ENCODE measurements at regions not wholly inside any gene's neighbourhood (a gene's known extent, or its start where the extent isn't known, plus 50 kb on each side); places are given as distances from the start of the nearest gene placed in this dataset.
"Not testable (repeated sequence)": the region's sequence is repeated elsewhere in the genome, so short reads cannot be mapped to it uniquely, and the experiment has no call there.

DNA sequence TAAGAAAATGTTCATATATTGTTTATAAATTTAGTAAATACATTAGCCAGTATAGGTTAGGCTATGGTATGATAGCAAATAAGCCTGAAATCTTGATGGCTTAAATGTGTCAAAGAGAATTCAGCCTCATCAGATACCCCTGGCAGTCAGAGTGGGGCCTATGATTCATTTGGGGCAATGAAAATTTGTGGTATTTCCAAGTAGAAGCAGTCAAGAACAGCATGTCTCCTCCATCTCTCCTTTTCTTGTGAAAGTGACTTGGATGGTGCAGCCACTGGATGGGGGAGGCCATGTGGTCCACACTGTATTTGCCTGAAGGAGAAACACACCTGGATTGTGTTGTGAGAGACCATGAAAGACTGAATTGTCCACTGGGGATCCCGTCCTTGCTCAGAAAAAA lies 82.7 kb downstream of the DLEU7 start:
- H3K4me3 ChIP-seq (replicated peaks; ENCODE audit: low read depth, low read length): no peak overlapping the region
- TF ChIP-seq, protein P1, sequence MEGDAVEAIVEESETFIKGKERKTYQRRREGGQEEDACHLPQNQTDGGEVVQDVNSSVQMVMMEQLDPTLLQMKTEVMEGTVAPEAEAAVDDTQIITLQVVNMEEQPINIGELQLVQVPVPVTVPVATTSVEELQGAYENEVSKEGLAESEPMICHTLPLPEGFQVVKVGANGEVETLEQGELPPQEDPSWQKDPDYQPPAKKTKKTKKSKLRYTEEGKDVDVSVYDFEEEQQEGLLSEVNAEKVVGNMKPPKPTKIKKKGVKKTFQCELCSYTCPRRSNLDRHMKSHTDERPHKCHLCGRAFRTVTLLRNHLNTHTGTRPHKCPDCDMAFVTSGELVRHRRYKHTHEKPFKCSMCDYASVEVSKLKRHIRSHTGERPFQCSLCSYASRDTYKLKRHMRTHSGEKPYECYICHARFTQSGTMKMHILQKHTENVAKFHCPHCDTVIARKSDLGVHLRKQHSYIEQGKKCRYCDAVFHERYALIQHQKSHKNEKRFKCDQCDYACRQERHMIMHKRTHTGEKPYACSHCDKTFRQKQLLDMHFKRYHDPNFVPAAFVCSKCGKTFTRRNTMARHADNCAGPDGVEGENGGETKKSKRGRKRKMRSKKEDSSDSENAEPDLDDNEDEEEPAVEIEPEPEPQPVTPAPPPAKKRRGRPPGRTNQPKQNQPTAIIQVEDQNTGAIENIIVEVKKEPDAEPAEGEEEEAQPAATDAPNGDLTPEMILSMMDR (IDR thresholded peaks at IDR 0.05; ENCODE audit: low read depth, low read length, missing control alignments): no peak
- DNase-seq (ENCODE audit: extremely low read depth, low read depth): no peak

DNA sequence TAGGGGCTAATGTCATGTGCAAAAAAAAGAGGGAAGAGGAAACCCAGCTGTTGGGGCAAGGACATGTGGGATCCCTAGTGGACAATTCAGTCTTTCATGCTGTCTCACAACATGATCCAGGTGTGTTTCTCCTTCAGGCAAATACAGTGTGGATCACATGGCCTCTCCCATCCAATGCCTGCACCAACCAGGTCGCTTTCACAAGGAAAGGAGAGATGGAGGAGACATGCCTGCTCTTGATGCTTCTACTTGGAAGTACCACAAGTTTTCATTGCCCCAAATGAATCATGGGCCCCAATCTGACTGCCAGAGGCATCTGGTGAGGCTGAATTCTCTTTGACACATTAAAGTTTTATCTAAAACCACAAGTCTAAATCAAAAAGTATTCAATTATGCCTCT lies 82.1 kb downstream of the DLEU7 start:
- no peak overlapping the region for H3K4me3 ChIP-seq (replicated peaks; ENCODE audit: low read depth, low read length)
- no peak for DNase-seq (ENCODE audit: extremely low read depth, low read depth)

DNA sequence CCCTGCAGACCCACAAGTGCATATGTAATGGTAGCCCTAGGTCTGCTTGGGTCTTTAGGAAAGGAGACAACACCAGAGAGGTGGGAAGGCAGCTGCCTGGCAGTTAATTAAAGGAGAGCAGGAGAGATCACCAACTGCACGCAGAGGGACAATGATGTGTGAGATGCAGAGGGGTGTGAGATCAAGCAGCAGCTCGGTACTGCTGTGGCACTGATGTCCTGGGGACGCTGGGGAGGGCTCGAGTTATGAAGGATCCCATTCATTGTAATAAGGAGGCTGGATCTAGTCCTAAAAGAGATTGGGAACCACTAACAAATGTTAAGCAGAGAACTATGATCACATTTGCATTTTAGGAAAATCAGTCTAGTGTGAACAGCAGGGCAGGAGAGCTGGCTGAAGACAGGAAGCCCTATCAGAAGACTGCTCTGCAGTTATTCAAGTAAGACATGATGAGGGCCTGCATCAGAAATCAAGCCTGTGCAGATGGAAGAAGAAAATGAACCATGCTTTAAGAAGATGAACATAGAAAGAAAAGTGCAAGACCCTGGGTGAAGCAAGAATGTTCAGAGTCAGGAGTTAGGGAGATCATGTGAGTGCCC lies 80.4 kb downstream of the DLEU7 start:
- TF ChIP-seq, protein P1 (IDR thresholded peaks at IDR 0.05; ENCODE audit: low read depth, low read length, missing control alignments): no peak
- no peak overlapping the region for H3K4me3 ChIP-seq (replicated peaks; ENCODE audit: low read depth, low read length)
- no peak for DNase-seq (ENCODE audit: extremely low read depth, low read depth)

More for the DNA sequence above, 82.1 kb downstream of the DLEU7 start:
- TF ChIP-seq, protein P1 (IDR thresholded peaks at IDR 0.05; ENCODE audit: low read depth, low read length, missing control alignments): no peak

DNA sequence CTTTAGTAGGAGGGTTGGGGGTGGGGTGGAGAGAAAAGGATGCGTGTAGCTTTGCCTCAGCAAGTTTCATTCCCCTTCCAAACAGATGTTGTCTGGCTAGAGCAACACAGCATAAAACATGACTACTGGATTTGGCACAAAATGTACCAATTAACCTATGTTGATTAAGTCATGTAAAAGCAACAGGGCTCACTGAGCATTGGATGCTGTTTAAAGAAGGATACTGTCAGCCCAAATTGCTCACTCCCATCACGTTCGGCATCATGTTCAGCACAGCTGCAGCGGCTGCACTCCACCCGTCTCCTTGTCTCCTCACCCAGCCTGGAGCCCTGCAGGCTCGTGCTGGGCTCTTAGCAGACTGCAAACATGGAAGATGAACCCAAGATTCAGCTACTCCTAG lies 77.5 kb downstream of the DLEU7 start:
- TF ChIP-seq, protein P1 (IDR thresholded peaks at IDR 0.05; ENCODE audit: low read depth, low read length, missing control alignments): no peak

DNA sequence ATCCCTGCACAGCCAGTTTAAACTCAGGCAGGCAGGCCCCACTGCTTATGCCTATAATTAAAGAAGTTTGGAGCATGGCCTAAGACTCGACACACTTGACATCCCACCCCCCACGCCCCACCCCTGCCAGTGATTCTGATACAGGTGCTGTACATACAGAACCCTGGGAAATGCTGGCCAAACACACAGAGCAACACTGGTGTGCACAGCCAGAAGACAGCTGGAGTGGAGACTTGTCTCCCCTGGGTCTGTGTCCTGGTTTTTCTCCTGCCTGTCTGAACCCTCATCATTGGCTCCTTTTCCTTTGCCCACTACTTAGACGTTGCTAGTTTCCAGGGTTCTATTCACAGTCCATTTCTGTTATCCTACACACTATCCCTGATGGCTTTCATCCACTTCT lies 76.8 kb downstream of the DLEU7 start:
- no peak overlapping the region for H3K4me3 ChIP-seq (replicated peaks; ENCODE audit: low read depth, low read length)
- TF ChIP-seq, protein P1 (IDR thresholded peaks at IDR 0.05; ENCODE audit: low read depth, low read length, missing control alignments): no peak
- DNase-seq (ENCODE audit: extremely low read depth, low read depth): no peak

More for the DNA sequence above, 77.5 kb downstream of the DLEU7 start:
- H3K4me3 ChIP-seq (replicated peaks; ENCODE audit: low read depth, low read length): no peak overlapping the region
- DNase-seq (ENCODE audit: extremely low read depth, low read depth): no peak

DNA sequence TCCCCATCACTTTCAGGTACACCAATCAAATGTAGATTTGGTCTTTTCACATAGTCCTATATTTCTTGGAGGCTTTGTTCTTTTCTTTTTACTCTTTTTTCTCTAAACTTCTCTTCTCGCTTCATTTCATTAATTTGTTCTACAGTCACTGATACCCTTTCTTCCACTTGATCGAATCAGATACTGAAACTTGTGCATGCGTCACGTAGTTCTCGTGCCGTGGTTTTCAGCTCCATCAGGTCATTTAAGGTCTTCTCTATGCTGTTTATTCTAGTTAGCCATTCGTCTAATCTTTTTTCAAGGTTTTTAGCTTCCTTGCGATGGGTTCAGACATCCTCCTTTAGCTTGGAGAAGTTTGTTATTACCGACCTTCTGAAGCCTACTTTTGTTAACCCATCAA lies 70.6 kb downstream of the DLEU7 start:
- not testable (repeated sequence) for DNase-seq (ENCODE audit: extremely low read depth, low read depth); H3K4me3 ChIP-seq (replicated peaks; ENCODE audit: low read depth, low read length)
